BLaER1 (cell line): ENCODE measurements at regions not wholly inside any gene's neighbourhood (a gene's known extent, or its start where the extent isn't known, plus 50 kb on each side); places are given as distances from the start of the nearest gene placed in this dataset.
"Not testable (repeated sequence)": the region's sequence is repeated elsewhere in the genome, so short reads cannot be mapped to it uniquely, and the experiment has no call there.

ENCODE experiments used
- H3K27ac ChIP-seq: shearing (Covaris generic); formaldehyde crosslinking; 2 replicates; pipeline ENCODE4 v1.8.1; 2022
- H3K27me3 ChIP-seq: shearing (Covaris generic); formaldehyde crosslinking; 2 replicates; pipeline ENCODE4 v1.8.1; 2022
- H3K36me3 ChIP-seq: shearing (Covaris generic); formaldehyde crosslinking; 2 replicates; pipeline ENCODE4 v1.8.1; 2022
- H3K4me1 ChIP-seq: shearing (Covaris generic); formaldehyde crosslinking; 2 replicates; pipeline ENCODE4 v1.8.1; 2022
- H3K4me2 ChIP-seq: shearing (Covaris generic); formaldehyde crosslinking; 2 replicates; pipeline ENCODE4 v1.8.1; 2022
- H3K4me3 ChIP-seq: shearing (Covaris generic); formaldehyde crosslinking; 2 replicates; pipeline ENCODE4 v1.8.1; 2022
- H3K9ac ChIP-seq: shearing (Covaris generic); formaldehyde crosslinking; 2 replicates; pipeline ENCODE4 v1.8.1; 2022
- H3K9me3 ChIP-seq: shearing (Covaris generic); formaldehyde crosslinking; 2 replicates; pipeline ENCODE4 v1.8.1; 2022
- H4K20me1 ChIP-seq: shearing (Covaris generic); formaldehyde crosslinking; 2 replicates; pipeline ENCODE4 v1.8.1; 2022
- Cebpa-rat ChIP-seq: shearing (Covaris generic); IDR thresholded peaks from 2 replicates; pipeline ENCODE4 v1.8.1; 2022

DNA sequence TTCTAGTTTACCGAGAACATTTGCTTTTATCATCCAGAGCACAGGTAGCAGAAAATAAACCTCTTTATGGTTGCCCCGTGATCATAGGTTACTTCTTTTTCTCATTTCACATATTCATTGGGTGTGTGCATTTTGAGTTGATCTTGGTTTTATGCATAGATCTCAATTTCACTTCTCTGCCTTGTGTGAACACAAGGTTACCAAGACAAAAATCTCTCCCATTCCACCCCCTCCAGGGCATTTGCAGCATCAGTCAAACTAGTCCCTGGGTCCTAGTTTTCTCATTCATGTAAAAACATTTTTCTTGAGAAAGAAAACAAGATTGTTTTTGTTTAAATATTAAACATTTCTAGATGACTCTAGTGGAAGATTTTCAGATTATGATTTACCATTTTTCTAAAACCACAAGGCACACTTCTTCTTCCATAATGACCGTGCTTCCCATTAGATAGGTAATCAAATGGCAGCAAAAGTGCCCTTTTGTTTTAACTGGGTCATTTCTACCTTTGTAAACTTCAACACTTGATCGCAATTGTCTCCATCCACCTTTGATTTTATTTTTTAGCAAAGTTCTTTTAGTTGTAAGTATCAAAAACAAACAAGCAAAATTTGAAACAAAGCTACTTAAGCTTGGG lies 526.6 kb upstream of the CADM1 start:
- TF ChIP-seq Cebpa-rat, result no peak
- H3K36me3 ChIP-seq, result no peaks in the 10 kb centered on the region
- no peaks in the 10 kb centered on the region for H4K20me1 ChIP-seq
- no peak overlapping the region for H3K4me2 ChIP-seq
- H3K27me3 ChIP-seq, result no peaks in the 10 kb centered on the region
- no peak overlapping the region for H3K4me3 ChIP-seq
- no peaks in the 10 kb centered on the region for H3K9me3 ChIP-seq
- H3K9ac ChIP-seq, result no peak overlapping the region
- no peak overlapping the region for H3K27ac ChIP-seq
- no peaks in the 10 kb centered on the region for H3K4me1 ChIP-seq

DNA sequence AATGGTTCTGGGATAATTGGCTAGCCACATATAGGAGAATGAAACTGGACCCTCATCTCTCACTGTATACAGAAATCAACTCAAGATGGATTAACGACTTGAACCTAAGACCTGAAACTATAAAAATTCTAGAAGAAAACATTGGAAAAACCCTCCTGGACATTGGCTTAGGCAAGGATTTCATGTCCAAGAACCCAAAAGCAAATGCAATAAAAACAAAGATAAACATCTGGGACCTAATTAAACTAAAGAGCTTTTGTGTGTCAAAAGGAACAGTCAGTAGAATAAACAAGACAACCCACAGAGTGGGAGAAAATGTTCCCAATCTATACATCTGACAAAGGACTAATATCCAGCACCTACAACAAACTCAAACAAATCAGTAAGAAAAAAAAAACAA lies 524.3 kb upstream of the CADM1 start:
- H3K4me1 ChIP-seq, H3K36me3 ChIP-seq, H3K9ac ChIP-seq, H4K20me1 ChIP-seq, H3K27ac ChIP-seq, H3K9me3 ChIP-seq, H3K4me3 ChIP-seq, H3K4me2 ChIP-seq, H3K27me3 ChIP-seq: not testable (repeated sequence)

DNA sequence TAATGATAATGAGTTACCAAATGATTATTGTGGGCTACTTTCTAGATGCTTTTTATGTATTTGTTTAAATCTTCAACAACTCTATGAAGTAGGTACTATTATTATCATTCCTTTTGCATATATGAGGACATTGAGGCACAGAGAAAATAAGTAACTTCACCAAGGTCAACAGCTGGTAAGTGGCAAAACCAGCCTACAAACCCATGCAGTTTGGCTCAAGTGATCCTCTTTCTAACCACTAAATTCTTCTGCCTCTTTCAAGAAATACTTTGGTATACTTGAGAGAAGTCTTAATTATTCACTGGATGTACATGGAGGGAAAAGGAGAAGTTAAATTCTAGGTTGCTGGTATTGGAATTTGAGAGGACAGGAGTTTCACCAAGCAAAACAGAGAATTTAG lies 495.2 kb upstream of the CADM1 start:
- no peak overlapping the region for H3K4me3 ChIP-seq
- no peaks in the 10 kb centered on the region for H3K9me3 ChIP-seq
- no peaks in the 10 kb centered on the region for H3K27me3 ChIP-seq
- H4K20me1 ChIP-seq, result no peaks in the 10 kb centered on the region
- no peak overlapping the region for H3K27ac ChIP-seq
- TF ChIP-seq Cebpa-rat, result no peak
- H3K36me3 ChIP-seq, result no peaks in the 10 kb centered on the region
- no peak overlapping the region for H3K4me2 ChIP-seq
- no peak overlapping the region for H3K9ac ChIP-seq
- H3K4me1 ChIP-seq, result no peaks in the 10 kb centered on the region

DNA sequence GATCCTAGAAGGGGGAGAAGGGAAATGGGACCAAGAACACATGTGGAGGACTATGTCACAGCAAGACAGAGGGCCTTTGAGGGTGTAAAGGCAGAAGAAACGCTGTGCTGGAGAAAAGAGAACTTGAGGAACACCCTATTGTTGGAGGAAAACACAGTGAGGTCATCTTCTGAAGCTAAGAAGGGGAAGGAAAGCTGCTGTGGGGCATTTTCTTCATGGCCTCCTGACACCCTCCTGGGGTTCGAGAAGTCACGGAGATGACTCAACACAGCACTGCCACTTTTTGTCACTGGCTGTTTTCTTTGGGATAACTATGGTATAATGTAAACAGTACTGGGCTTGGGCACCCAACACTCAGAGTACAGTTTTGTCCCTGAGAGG lies 492.6 kb upstream of the CADM1 start:
- TF ChIP-seq Cebpa-rat, result no peak
- no peaks in the 10 kb centered on the region for H4K20me1 ChIP-seq
- H3K4me3 ChIP-seq, result no peak overlapping the region
- no peaks in the 10 kb centered on the region for H3K27me3 ChIP-seq
- H3K9ac ChIP-seq, result no peak overlapping the region
- H3K27ac ChIP-seq, result no peak overlapping the region
- H3K4me1 ChIP-seq, result no peaks in the 10 kb centered on the region
- no peaks in the 10 kb centered on the region for H3K9me3 ChIP-seq
- H3K36me3 ChIP-seq, result no peaks in the 10 kb centered on the region
- no peak overlapping the region for H3K4me2 ChIP-seq

DNA sequence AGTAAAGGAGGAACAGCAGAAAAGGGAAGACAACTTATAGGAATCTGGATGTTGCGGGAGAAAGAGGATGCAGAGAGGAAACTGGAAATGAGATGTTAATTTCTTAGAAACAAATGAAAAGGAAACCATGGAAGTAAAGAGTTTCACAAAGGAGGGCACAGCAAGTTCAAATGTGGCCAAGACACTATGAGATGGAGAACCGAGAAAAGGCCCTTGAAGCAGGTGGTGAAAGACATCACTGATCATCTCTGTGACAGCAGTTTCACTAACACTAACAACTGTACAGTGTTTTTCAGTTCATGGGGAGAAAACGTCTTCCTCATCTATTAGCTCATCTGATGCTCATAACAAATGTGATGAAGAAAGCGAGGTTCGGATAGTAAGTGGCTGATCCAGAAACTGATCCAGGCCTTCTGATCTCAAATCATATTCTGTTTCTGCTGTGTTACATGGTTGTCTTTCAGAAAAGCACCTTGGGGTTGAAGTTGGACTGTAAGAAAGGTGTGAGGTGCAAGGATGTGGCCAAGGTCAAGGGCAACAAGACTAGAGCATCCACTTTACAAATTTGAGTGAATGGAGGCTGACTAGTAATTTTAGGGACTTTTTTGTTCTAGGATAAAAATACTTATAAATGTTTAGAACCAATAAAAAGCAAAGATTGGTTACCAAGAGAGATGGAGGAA lies 492.1 kb upstream of the CADM1 start:
- no peak for TF ChIP-seq Cebpa-rat

DNA sequence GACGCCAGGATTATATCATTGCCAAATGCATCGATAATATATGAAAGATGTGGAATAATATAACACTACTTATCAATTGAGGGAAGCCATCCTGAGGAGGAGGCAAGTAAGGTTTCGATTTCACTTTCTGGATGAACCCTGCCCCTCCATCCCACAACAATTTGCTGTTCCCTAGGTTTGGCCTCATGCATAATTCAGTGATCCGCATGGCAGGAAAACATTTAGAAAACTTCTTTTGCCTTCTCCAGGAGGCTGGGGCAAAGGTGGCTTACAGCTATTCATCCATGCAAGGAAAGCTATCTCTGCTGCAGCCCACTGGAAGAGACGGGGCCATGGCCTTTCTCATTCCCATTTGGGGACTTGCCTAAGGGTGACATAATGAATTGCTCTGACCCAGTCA lies 489.4 kb upstream of the CADM1 start:
- H3K9me3 ChIP-seq, result no peaks in the 10 kb centered on the region
- H3K4me3 ChIP-seq, result no peak overlapping the region
- TF ChIP-seq Cebpa-rat, result no peak
- H3K36me3 ChIP-seq, result no peaks in the 10 kb centered on the region
- H3K4me1 ChIP-seq, result no peaks in the 10 kb centered on the region
- H3K27me3 ChIP-seq, result no peaks in the 10 kb centered on the region
- H4K20me1 ChIP-seq, result no peaks in the 10 kb centered on the region
- H3K4me2 ChIP-seq, result no peak overlapping the region
- no peak overlapping the region for H3K9ac ChIP-seq
- no peak overlapping the region for H3K27ac ChIP-seq

More for the DNA sequence above, 492.1 kb upstream of the CADM1 start:
- no peak overlapping the region for H3K9ac ChIP-seq
- H3K4me1 ChIP-seq, result no peaks in the 10 kb centered on the region
- no peak overlapping the region for H3K4me2 ChIP-seq
- no peaks in the 10 kb centered on the region for H3K9me3 ChIP-seq
- no peak overlapping the region for H3K4me3 ChIP-seq
- H4K20me1 ChIP-seq, result no peaks in the 10 kb centered on the region
- no peaks in the 10 kb centered on the region for H3K36me3 ChIP-seq
- no peaks in the 10 kb centered on the region for H3K27me3 ChIP-seq
- H3K27ac ChIP-seq, result no peak overlapping the region

DNA sequence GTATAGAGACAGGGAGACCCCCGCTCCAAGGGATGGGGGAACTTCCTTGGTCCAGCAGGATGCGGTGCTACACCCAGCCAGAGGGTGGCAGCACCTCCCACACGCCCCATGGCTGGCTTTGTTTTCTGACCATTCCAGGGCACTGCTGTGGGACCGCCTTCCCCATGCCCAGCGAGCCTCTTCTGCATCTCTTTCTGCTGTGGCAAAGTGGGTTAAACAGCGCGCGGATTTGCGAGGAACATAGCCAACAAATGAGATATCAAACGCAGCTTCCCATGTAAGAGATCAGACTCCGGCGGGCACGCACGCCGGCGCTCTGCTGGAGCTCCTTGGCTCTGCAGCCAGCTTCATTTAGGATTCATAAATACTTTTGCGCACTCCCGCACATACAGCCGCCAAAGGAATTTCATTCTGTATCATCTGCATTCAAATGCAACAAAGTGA lies 485.8 kb upstream of the CADM1 start:
- Histone ChIP-seq H3K4me3 (no peak overlapping the region), H3K9me3 (no peaks in the 10 kb centered on the region), H3K9ac (no peak overlapping the region), H3K27ac (no peak overlapping the region), H3K4me2 (no peak overlapping the region), H4K20me1 (no peaks in the 10 kb centered on the region), H3K27me3 (no peaks in the 10 kb centered on the region), H3K4me1 (no peaks in the 10 kb centered on the region), H3K36me3 (no peaks in the 10 kb centered on the region)
- TF ChIP-seq Cebpa-rat, result no peak

DNA sequence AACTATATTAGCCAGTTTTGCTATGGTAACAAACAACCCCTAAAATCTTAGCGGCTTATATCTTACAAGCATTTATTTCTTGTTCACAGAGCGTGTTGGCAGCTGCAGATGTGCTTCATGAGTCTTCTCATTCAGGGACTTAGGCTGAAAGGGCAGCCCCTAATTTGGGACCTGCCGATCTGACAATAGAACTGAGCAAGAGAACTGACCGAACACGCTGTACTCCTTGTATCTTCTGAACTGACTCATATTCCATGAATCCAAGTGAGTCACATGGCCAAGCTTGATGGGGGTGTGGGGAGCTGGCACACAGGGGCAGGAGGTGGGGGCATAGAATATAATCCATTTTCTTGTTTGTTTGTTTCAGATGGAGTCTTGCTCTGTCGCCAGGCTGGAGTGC lies 481.7 kb upstream of the CADM1 start:
- no peaks in the 10 kb centered on the region for H3K9me3 ChIP-seq
- no peak for TF ChIP-seq Cebpa-rat
- H3K27ac ChIP-seq, result no peak overlapping the region
- no peaks in the 10 kb centered on the region for H4K20me1 ChIP-seq
- H3K9ac ChIP-seq, result no peak overlapping the region
- no peak overlapping the region for H3K4me2 ChIP-seq
- H3K4me3 ChIP-seq, result no peak overlapping the region
- H3K27me3 ChIP-seq, result no peaks in the 10 kb centered on the region
- H3K4me1 ChIP-seq, result no peaks in the 10 kb centered on the region
- no peaks in the 10 kb centered on the region for H3K36me3 ChIP-seq

DNA sequence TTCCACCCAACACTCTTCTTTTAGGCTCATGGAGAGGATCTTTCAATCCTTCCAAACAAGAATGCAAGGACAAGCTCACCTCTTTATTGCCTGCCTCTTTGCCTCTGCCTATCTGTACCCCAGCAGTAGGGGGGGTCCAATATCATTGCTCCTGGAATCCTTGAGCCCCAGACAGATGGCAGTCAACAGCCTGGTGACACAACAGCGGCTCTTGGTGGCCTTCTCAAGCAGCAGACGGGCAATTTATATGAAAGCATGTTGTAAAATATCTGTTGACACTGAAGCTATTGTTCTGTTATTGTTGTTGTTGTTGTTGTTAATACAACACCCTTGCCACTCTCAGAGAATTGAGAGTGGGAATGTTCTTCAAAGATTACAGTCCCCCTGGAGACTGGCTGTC lies 480.0 kb upstream of the CADM1 start:
- Histone ChIP-seq H3K27me3 (no peaks in the 10 kb centered on the region), H3K9ac (no peak overlapping the region), H3K4me3 (no peak overlapping the region), H3K4me2 (no peak overlapping the region), H3K9me3 (no peaks in the 10 kb centered on the region), H3K36me3 (no peaks in the 10 kb centered on the region), H4K20me1 (no peaks in the 10 kb centered on the region), H3K27ac (no peak overlapping the region), H3K4me1 (no peaks in the 10 kb centered on the region)
- TF ChIP-seq Cebpa-rat, result no peak

DNA sequence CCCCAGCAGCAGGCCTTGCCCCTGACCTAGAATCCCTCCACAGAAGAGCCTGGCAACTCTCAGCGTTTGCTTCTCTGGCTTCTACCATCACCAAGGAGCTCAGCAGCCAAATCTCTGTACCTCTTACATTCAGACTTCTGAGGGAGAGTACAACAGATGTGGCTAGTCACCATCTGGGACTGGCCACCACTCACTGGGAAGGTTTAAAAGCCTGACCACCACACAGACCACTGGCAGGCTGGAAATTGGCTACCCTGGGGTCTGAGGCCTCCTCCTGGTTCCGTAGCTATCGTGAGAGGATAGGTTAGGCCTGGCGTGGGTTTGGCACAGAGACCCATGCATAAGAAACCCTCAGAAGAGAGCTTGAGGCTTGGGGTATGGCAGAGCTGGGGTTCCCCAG lies 478.5 kb upstream of the CADM1 start:
- no peaks in the 10 kb centered on the region for H4K20me1 ChIP-seq
- H3K36me3 ChIP-seq, result no peaks in the 10 kb centered on the region
- no peak overlapping the region for H3K9ac ChIP-seq
- H3K27ac ChIP-seq, result no peak overlapping the region
- no peak overlapping the region for H3K4me2 ChIP-seq
- H3K4me3 ChIP-seq, result no peak overlapping the region
- no peaks in the 10 kb centered on the region for H3K27me3 ChIP-seq
- no peaks in the 10 kb centered on the region for H3K4me1 ChIP-seq
- no peak for TF ChIP-seq Cebpa-rat
- H3K9me3 ChIP-seq, result no peaks in the 10 kb centered on the region
